Natural killer cell (primary cell): ENCODE measurements at regions not wholly inside any gene's neighbourhood (a gene's known extent, or its start where the extent isn't known, plus 50 kb on each side); places are given as distances from the start of the nearest gene placed in this dataset.

Experiments used
- ATAC-seq, 3 donors: fragments of 150-1000 bp in 2 of 3; fragments of 200-7000 bp in 1 of 3; cut with Tn5 transposase; 1 replicate in 1 of 3; 2 replicates in 2 of 3; pipeline ENCODE4 v1.10.0; 2021; ENCODE audit warnings: mild to moderate bottlenecking in 2 of 3, moderate library complexity in 2 of 3
- DNase-seq, 2 donors: peaks; one replicate each; pipeline versions ENCODE4 v3.0.0 to v3.0.0-alpha.2; 2013 to 2021; ENCODE audit warnings: mixed read lengths in 1 of 2
- H3K27ac ChIP-seq: one replicate; pipeline ENCODE4 v1.5.1; 2013; ENCODE audit warnings: mild to moderate bottlenecking, low read length
- H3K27me3 ChIP-seq: one replicate; pipeline ENCODE4 v1.6.1; 2013; ENCODE audit warnings: low read length; ENCODE audit not compliant: control insufficient read depth, insufficient read depth
- H3K36me3 ChIP-seq: one replicate; pipeline ENCODE4 v1.6.1; 2013; ENCODE audit warnings: low read length; ENCODE audit not compliant: control insufficient read depth, insufficient read depth
- H3K4me1 ChIP-seq: one replicate; pipeline ENCODE4 v1.6.1; 2013; ENCODE audit warnings: low read length; ENCODE audit not compliant: control insufficient read depth, insufficient read depth
- H3K4me3 ChIP-seq: one replicate; pipeline ENCODE4 v1.5.1; 2013; ENCODE audit warnings: low read length
- H3K9me3 ChIP-seq: one replicate; pipeline ENCODE4 v1.6.1; 2013; ENCODE audit warnings: low read length; ENCODE audit not compliant: control insufficient read depth, insufficient read depth
- H3K27ac Mint-ChIP-seq, 2 donors: one replicate each; pipeline ENCODE4 v1.8.0; 2022; ENCODE audit warnings: mild to moderate bottlenecking in 2 of 2, mixed read lengths in 2 of 2, moderate library complexity in 1 of 2
- H3K27me3 Mint-ChIP-seq, 2 donors: one replicate each; pipeline ENCODE4 v1.8.0; 2022; ENCODE audit warnings: low read depth in 2 of 2, mixed read lengths in 2 of 2
- H3K36me3 Mint-ChIP-seq: one replicate; pipeline ENCODE4 v1.8.0; 2022; ENCODE audit warnings: mixed read lengths
- H3K4me1 Mint-ChIP-seq, 2 donors: one replicate each; pipeline ENCODE4 v1.8.0; 2022; ENCODE audit warnings: mixed read lengths in 2 of 2
- H3K4me3 Mint-ChIP-seq: one replicate; pipeline ENCODE4 v1.8.0; 2022; ENCODE audit warnings: mild to moderate bottlenecking, moderate library complexity, mixed read lengths
- H3K9me3 Mint-ChIP-seq, 2 donors: one replicate each; pipeline ENCODE4 v1.8.0; 2022; ENCODE audit warnings: mixed read lengths in 2 of 2
- WGBS: methylation state at CpG from one replicate; pipeline ENCODE4 v1.1.7; 2013; ENCODE audit warnings: missing lambda C conversion rate; ENCODE audit not compliant: insufficient coverage; 5-methylcytosine and 5-hydroxymethylcytosine counted together
- intact Hi-C: fragments of 100-400 bp; cut with micrococcal nuclease; formaldehyde crosslinking; loops from one replicate; pipeline ENCODE4 v1.14.2; 2022
- TF ChIP-seq, protein P1 (sequence below): fragments of 200-600 bp; IDR thresholded peaks from one replicate; pipeline ENCODE4 v1.8.0; 2022; ENCODE audit warnings: antibody characterized with exemption

DNA sequence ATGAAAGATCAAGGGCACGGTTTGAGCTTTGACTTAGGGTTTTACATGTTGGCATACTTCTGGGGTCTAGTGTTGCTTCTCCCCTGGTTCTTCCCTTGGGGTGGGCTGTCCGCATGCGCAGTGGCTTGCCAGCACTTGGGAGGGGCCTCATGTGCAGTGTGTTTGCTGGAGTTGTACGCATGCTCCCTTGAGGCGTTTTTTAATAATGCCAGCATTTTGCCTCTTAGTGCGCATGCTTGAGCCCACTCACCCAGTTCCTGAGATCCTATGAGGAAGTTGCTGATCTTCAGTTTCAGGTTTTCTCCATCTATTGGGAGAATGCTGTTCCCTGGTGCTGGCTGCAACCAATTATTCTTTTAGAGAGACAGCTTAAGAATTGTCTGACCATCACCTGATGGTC, 113.4 kb upstream of the GPR141 start:
- 97% methylated on average over 6 of the region's 6 CpGs for WGBS
- H3K9me3 ChIP-seq = no peaks in the 10 kb centered on the region
- H3K36me3 ChIP-seq = no peaks in the 10 kb centered on the region
- Mint-ChIP-seq H3K9me3 (peaks cover 2% of the 10 kb centered on the region in 2 donors), H3K36me3 (no peaks in the 10 kb centered on the region), H3K4me3 (no peak overlapping the region), H3K27ac (no peak overlapping the region), H3K4me1 (no peaks in the 10 kb centered on the region), H3K27me3 (peaks cover 10 to 36% of the 10 kb centered on the region in 2 donors)
- no peak overlapping the region for H3K4me3 ChIP-seq
- TF ChIP-seq, protein P1, sequence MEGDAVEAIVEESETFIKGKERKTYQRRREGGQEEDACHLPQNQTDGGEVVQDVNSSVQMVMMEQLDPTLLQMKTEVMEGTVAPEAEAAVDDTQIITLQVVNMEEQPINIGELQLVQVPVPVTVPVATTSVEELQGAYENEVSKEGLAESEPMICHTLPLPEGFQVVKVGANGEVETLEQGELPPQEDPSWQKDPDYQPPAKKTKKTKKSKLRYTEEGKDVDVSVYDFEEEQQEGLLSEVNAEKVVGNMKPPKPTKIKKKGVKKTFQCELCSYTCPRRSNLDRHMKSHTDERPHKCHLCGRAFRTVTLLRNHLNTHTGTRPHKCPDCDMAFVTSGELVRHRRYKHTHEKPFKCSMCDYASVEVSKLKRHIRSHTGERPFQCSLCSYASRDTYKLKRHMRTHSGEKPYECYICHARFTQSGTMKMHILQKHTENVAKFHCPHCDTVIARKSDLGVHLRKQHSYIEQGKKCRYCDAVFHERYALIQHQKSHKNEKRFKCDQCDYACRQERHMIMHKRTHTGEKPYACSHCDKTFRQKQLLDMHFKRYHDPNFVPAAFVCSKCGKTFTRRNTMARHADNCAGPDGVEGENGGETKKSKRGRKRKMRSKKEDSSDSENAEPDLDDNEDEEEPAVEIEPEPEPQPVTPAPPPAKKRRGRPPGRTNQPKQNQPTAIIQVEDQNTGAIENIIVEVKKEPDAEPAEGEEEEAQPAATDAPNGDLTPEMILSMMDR = no peak
- no peak overlapping the region for H3K27ac ChIP-seq
- ATAC-seq (no peak), DNase-seq (no peak)
- no peaks in the 10 kb centered on the region for H3K27me3 ChIP-seq
- intact Hi-C loops = no loop called here
- no peaks in the 10 kb centered on the region for H3K4me1 ChIP-seq

DNA sequence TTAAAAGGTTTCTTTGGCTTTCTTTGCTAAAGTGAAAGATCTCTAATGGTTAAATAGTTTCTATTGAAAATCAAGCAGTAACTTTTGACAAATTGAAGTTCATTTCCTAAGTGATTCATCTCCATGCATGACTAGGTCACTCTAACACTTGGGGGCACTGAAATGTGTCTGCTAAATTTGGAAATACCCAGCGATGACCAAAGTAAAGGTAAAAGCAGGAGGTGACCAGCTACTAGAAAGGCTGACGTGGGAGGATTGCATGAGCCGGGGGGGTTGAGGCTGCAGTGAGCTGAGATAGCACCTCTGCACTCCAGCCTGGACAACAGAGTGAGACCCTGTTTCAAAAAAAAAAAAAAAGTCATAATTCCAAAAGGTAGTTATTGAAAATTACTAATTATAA, 111.8 kb upstream of the GPR141 start:
- Mint-ChIP-seq H3K36me3 (no peaks in the 10 kb centered on the region), H3K4me3 (no peak overlapping the region), H3K9me3 (no peaks in the 10 kb centered on the region), H3K4me1 (no peaks in the 10 kb centered on the region), H3K27ac (no peak overlapping the region), H3K27me3 (peaks cover 7 to 29% of the 10 kb centered on the region in 2 donors)
- ATAC-seq = no peak
- H3K9me3 ChIP-seq = no peaks in the 10 kb centered on the region
- H3K4me1 ChIP-seq = no peaks in the 10 kb centered on the region
- H3K36me3 ChIP-seq = no peaks in the 10 kb centered on the region
- TF ChIP-seq, protein P1 = no peak
- WGBS = 86% methylated on average over 3 of the region's 3 CpGs
- H3K4me3 ChIP-seq = no peak overlapping the region
- DNase-seq = no peak
- intact Hi-C loops = no loop called here
- H3K27me3 ChIP-seq = no peaks in the 10 kb centered on the region
- H3K27ac ChIP-seq = no peak overlapping the region

DNA sequence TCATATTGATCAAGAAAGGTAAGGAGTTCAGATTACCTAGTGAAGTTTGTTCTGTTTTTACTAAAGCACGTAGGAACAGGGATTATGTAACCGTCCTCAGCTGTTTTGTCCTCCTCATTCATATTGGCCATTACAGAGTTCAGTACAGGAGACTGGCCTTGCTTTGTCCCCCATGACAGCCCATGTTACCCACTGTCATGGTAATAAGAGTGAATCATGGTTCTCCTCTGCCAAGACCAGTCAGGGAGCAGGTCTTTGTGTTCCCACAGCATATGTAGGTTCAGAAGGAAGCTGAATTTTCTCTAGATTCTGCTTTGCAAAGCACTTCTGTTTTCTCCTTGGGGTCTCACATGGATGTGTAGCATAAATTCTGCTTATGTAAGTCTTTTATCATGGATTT, 106.2 kb upstream of the GPR141 start:
- intact Hi-C loops = no loop called here
- Histone ChIP-seq H3K36me3 (no peaks in the 10 kb centered on the region), H3K9me3 (no peaks in the 10 kb centered on the region), H3K4me1 (no peaks in the 10 kb centered on the region), H3K4me3 (no peak overlapping the region), H3K27me3 (no peaks in the 10 kb centered on the region), H3K27ac (no peak overlapping the region)
- Mint-ChIP-seq H3K27me3 (peaks cover 2 to 12% of the 10 kb centered on the region in 2 donors), H3K36me3 (no peaks in the 10 kb centered on the region), H3K27ac (no peak overlapping the region), H3K9me3 (no peaks in the 10 kb centered on the region), H3K4me1 (no peaks in the 10 kb centered on the region), H3K4me3 (no peak overlapping the region)
- no peak for ATAC-seq
- no peak for DNase-seq
- WGBS = no CpG with 5 or more reads among the region's 2 CpGs
- TF ChIP-seq, protein P1 = no peak

DNA sequence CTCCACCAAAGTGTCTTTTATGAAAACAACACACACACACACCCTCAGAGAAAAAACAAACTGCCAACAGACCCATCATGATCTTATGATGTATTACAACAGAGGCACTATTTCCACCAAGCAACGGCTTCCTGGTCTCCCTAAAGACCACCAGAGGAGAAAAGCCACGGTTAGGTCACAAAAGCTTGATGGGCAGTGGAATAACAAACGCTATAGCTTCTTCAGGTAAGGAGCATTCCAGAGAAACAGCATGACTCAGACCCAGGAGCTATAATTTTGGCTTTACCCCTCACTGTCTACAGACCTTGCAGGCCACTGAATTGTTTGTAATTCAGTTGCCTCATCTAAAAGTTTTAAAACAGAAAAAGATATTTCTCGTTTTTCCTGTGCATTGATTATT, 105.7 kb upstream of the GPR141 start:
- Mint-ChIP-seq H3K9me3 (no peaks in the 10 kb centered on the region), H3K27ac (no peak overlapping the region), H3K36me3 (no peaks in the 10 kb centered on the region), H3K4me1 (no peaks in the 10 kb centered on the region), H3K27me3 (peaks cover 2 to 12% of the 10 kb centered on the region in 2 donors), H3K4me3 (no peak overlapping the region)
- Histone ChIP-seq H3K27ac (no peak overlapping the region), H3K36me3 (no peaks in the 10 kb centered on the region), H3K27me3 (peaks cover under 1% of the 10 kb centered on the region), H3K4me3 (no peak overlapping the region), H3K4me1 (no peaks in the 10 kb centered on the region), H3K9me3 (no peaks in the 10 kb centered on the region)
- ATAC-seq = no peak
- WGBS = 83% methylated on average over 4 of the region's 4 CpGs
- TF ChIP-seq, protein P1 = no peak
- intact Hi-C loops = no loop called here
- no peak for DNase-seq
